CD4-positive, alpha-beta T cell (primary cell): ENCODE measurements at regions not wholly inside any gene's neighbourhood (a gene's known extent, or its start where the extent isn't known, plus 50 kb on each side); places are given as distances from the start of the nearest gene placed in this dataset.

ENCODE experiments used
- ATAC-seq: fragments of 200-7000 bp; cut with Tn5 transposase; one replicate; pipeline ENCODE4 v1.10.0; 2022; ENCODE audit warnings: mild to moderate bottlenecking; ENCODE audit not compliant: poor library complexity
- CTCF ChIA-PET: fragments of 350-600 bp; sonication (Branson Sonifier 250); formaldehyde crosslinking; loops from one replicate; lab custom pipeline; 2021; ENCODE audit warnings: antibody characterized with exemption, inconsistent platforms; lab: Charles Lee
- POLR2A ChIA-PET: fragments of 350-600 bp; sonication (Branson Sonifier 250); formaldehyde crosslinking; loops from one replicate; lab custom pipeline; 2021; ENCODE audit warnings: antibody characterized with exemption, inconsistent platforms; lab: Charles Lee
- DNase-seq, 14 experiments: peaks; one replicate each; pipeline ENCODE4 v3.0.0-alpha.2; 2013 to 2020; ENCODE audit warnings: mixed read lengths in 2 of 14
- H3K27ac ChIP-seq, 2 donors: one replicate each; pipeline versions ENCODE4 v1.5.1 to v1.7.0; 2013; ENCODE audit warnings: low read length in 2 of 2, low read depth in 1 of 2, mild to moderate bottlenecking in 1 of 2
- H3K27me3 ChIP-seq, 2 experiments: 1 replicate in 1 of 2; 2 replicates in 1 of 2; pipeline versions ENCODE4 v1.6.1 to v1.7.0; 2013; ENCODE audit warnings: low read length in 2 of 2, control low read depth in 1 of 2, mild to moderate bottlenecking in 1 of 2, moderate library complexity in 1 of 2; ENCODE audit not compliant: insufficient read depth in 2 of 2, control insufficient read depth in 1 of 2
- H3K36me3 ChIP-seq: one replicate; pipeline ENCODE4 v1.6.1; 2013; ENCODE audit warnings: low read length, control low read depth; ENCODE audit not compliant: insufficient read depth
- H3K4me1 ChIP-seq: one replicate; pipeline ENCODE4 v1.6.1; 2013; ENCODE audit warnings: low read length, control low read depth; ENCODE audit not compliant: insufficient read depth
- H3K4me3 ChIP-seq: one replicate; pipeline ENCODE4 v1.5.1; 2013; ENCODE audit warnings: mild to moderate bottlenecking, low read length, moderate library complexity
- H3K9me3 ChIP-seq, 2 experiments: 1 replicate in 1 of 2; 2 replicates in 1 of 2; pipeline versions ENCODE4 v1.6.1 to v1.7.0; 2013; ENCODE audit warnings: low read length in 2 of 2, mild to moderate bottlenecking in 2 of 2, control low read depth in 1 of 2, moderate library complexity in 1 of 2; ENCODE audit not compliant: control insufficient read depth in 1 of 2, insufficient read depth in 1 of 2
- H3K27ac Mint-ChIP-seq: one replicate; pipeline ENCODE4 v1.8.0; 2020; ENCODE audit warnings: mixed read lengths
- H3K27me3 Mint-ChIP-seq: one replicate; pipeline ENCODE4 v1.8.0; 2021; ENCODE audit warnings: mixed read lengths
- H3K36me3 Mint-ChIP-seq: one replicate; pipeline ENCODE4 v1.8.0; 2021; ENCODE audit warnings: low read depth, mixed read lengths
- H3K4me1 Mint-ChIP-seq: one replicate; pipeline ENCODE4 v1.8.0; 2021; ENCODE audit warnings: low read depth, mixed read lengths
- H3K4me3 Mint-ChIP-seq: one replicate; pipeline ENCODE4 v1.8.0; 2020; ENCODE audit warnings: mild to moderate bottlenecking, mixed read lengths
- H3K9me3 Mint-ChIP-seq: one replicate; pipeline ENCODE4 v1.8.0; 2020; ENCODE audit warnings: mixed read lengths
- CTCF ChIP-seq: fragments of 200-600 bp; IDR thresholded peaks from one replicate; pipeline ENCODE4 v1.8.0; 2022; ENCODE audit warnings: antibody characterized with exemption, mild to moderate bottlenecking
- intact Hi-C, 2 experiments: fragments of 100-400 bp; cut with DNase I in 1 of 2; cut with micrococcal nuclease in 1 of 2; formaldehyde crosslinking; loops; one replicate each; pipeline versions ENCODE4 v1.15.1 to v1.9.0; 2023 to 2025; cut with DNase I, micrococcal nuclease

GRCh38 chr9:120099065-120099464 is 480.9 kb downstream of the CDK5RAP2 start:
- peaks cover 4% of the 10 kb centered on the region for H3K9me3 Mint-ChIP-seq
- no peak for TF ChIP-seq CTCF
- no peaks in the 10 kb centered on the region for H3K36me3 Mint-ChIP-seq
- DNase-seq (no peak), ATAC-seq (no peak)
- H3K4me1 ChIP-seq, result no peaks in the 10 kb centered on the region
- intact Hi-C loops, result no loop called here
- ChIA-PET POLR2A (no interaction called here), CTCF (no interaction called here)
- no peak overlapping the region for H3K4me3 ChIP-seq
- no peaks in the 10 kb centered on the region for H3K4me1 Mint-ChIP-seq
- H3K36me3 ChIP-seq, result no peaks in the 10 kb centered on the region
- no peak overlapping the region for H3K4me3 Mint-ChIP-seq
- H3K27me3 Mint-ChIP-seq, result peaks cover 1% of the 10 kb centered on the region
- no peaks in the 10 kb centered on the region for H3K27me3 ChIP-seq
- no peak overlapping the region for H3K27ac ChIP-seq
- no peak overlapping the region for H3K27ac Mint-ChIP-seq
- H3K9me3 ChIP-seq, result no peaks in the 10 kb centered on the region

- H3K4me1 Mint-ChIP-seq, result no peaks in the 10 kb centered on the region
- H3K9me3 Mint-ChIP-seq, result peaks cover 4% of the 10 kb centered on the region
- Histone ChIP-seq H3K4me1 (no peaks in the 10 kb centered on the region), H3K9me3 (no peaks in the 10 kb centered on the region), H3K27me3 (no peaks in the 10 kb centered on the region), H3K27ac (no peak overlapping the region), H3K36me3 (no peaks in the 10 kb centered on the region), H3K4me3 (no peak overlapping the region)
- H3K27me3 Mint-ChIP-seq, result no peaks in the 10 kb centered on the region
- no peak for TF ChIP-seq CTCF
- intact Hi-C loops, result no loop called here
- no peak overlapping the region for H3K27ac Mint-ChIP-seq
- ChIA-PET CTCF (no interaction called here), POLR2A (no interaction called here)
- no peak overlapping the region for H3K4me3 Mint-ChIP-seq
- DNase-seq, result no peak
- no peaks in the 10 kb centered on the region for H3K36me3 Mint-ChIP-seq
- no peak for ATAC-seq
These were observed 481.4 kb downstream of the CDK5RAP2 start for GRCh38 chr9:120098584-120098983.

- no peaks in the 10 kb centered on the region for H3K36me3 Mint-ChIP-seq
- Histone ChIP-seq H3K36me3 (no peaks in the 10 kb centered on the region), H3K4me1 (no peaks in the 10 kb centered on the region), H3K27ac (no peak overlapping the region), H3K4me3 (no peak overlapping the region), H3K27me3 (no peaks in the 10 kb centered on the region), H3K9me3 (peaks cover 4 to 8% of the 10 kb centered on the region in 2 experiments)
- peaks cover 5% of the 10 kb centered on the region for H3K9me3 Mint-ChIP-seq
- H3K27me3 Mint-ChIP-seq, result peaks cover 4% of the 10 kb centered on the region
- TF ChIP-seq CTCF, result no peak
- intact Hi-C loops, result no loop called here
- H3K4me3 Mint-ChIP-seq, result no peak overlapping the region
- no peaks in the 10 kb centered on the region for H3K4me1 Mint-ChIP-seq
- ChIA-PET POLR2A (no interaction called here), CTCF (no interaction called here)
- no peak overlapping the region for H3K27ac Mint-ChIP-seq
- ATAC-seq, result no peak
- DNase-seq, result no peak
These were observed 488.8 kb downstream of the CDK5RAP2 start for GRCh38 chr9:120091206-120091605.
